AML-193 (cell line): ENCODE measurements at regions not wholly inside any gene's neighbourhood (a gene's known extent, or its start where the extent isn't known, plus 50 kb on each side); places are given as distances from the start of the nearest gene placed in this dataset.
"Not testable (repeated sequence)": the region's sequence is repeated elsewhere in the genome, so short reads cannot be mapped to it uniquely, and the experiment has no call there.

Source experiments
- DNase-seq, 2 experiments: peaks; one replicate each; lab custom pipeline; 2025; lab: John Stamatoyannopoulos, UW

DNA sequence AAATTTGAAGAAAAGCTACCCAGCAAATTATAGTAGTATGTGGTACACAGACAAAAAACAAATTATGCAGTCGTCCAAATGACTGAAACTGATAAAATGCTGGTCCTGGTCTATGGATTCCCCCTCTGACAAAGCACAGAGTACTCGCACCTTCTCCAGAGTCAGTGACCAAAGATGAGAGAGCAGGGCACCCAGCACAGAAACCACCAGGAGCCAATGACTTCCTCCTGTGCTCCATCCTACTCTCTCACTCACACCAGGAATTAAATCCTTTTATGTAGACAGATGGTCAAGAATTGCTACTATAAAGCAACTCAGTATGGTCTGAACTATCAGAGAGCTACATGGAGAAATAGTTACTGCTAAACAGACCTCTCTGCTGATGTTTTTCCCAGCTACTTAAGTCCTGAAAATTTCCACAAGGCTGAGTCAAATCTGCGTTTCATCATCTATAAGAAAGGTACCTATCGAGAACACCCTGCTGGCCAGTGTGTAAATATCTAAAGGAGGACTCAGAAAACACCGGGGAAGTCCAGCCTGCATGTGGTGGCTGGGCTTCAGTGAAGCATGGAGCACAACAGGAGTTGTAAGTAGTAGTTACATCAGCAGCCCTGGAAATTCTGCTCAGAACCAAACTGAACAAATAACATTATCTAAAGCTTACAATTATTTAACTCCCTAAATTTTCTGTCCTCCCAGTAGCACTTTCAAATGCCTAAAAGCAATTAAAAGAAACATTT, 84.5 kb upstream of the FBXO28 start:
- DNase-seq = not testable (repeated sequence)

DNA sequence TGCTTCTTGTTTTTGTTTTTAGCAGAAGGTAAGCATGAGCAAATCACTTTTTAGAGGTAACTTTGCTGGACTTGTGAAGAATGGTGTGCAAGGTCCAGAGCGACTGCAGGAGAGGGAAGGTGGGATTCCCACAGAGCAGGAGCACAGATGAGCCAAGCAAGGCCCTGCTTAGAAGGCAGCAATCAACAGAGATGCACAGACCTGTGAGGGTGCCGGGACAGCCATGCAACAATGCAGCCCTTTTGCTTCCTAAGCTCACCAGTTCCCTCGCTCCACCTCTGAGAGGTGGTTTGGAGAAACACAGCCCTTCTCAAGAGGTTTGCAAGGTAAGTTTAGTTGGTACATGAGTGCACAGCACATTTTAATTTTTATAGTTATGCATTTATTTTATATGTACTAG, 85.1 kb upstream of the FBXO28 start:
- DNase-seq = not testable (repeated sequence)

DNA sequence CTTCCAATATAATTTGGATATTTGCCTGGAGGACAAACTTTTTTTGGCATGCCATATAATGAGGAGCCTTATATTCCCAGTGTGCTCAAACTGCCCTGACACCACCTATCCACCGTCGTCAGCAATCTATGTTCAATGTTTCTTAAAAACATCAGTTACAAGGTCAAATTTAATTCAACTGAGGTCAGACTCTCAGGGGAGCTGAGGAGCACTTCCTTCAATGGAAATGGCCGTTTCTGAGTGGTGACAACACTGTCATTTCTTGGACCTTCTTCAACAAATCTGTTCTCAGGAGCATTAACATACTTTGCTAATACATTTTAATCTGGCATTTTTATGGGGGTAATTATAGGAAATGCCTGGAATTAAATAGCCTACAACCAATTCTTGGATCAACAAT, 90.8 kb upstream of the FBXO28 start:
- not testable (repeated sequence) for DNase-seq

GRCh38 chr1:224022249-224022970, 91.5 kb upstream of the FBXO28 start:
- DNase-seq = not testable (repeated sequence)

DNA sequence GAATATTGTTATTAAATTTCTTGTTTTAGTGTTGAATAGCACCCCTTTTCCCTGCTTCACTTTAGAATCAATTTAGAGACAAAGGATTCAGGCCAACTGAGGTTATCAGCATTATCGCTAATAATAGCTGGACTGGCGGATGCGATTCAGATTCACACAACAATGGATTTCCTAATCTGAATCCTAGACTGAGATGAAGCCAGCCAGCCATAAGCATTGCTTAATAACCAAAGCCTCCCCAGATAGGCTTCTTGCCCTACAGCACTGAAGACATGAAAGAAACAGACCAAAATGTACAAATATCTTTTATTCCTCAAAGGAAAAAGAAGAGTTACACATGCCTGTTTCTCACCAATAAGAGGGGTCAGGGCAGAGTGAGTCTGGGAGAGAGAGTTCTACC, 94.0 kb upstream of the FBXO28 start:
- not testable (repeated sequence) for DNase-seq

DNA sequence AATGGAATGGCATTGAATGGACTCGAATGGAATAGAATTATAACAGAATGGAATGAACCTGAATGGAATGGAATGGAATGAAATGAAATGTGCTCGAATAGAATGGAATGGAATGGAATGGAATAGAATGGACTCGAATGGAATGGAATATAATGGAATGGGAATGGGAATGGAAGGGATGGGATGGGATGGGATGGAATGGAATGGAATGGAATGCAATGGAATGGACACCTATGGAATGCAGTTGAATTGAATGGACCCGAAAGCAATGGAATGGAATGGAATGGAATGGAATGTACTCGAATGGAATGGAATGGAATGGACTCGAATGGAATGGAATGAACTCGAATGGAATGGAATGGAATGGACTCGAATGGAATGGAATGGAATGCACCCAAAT, 98.1 kb upstream of the FBXO28 start:
- DNase-seq = not testable (repeated sequence)

GRCh38 chr1:224014330-224014649, 99.6 kb upstream of the FBXO28 start:
- no peak for DNase-seq

DNA sequence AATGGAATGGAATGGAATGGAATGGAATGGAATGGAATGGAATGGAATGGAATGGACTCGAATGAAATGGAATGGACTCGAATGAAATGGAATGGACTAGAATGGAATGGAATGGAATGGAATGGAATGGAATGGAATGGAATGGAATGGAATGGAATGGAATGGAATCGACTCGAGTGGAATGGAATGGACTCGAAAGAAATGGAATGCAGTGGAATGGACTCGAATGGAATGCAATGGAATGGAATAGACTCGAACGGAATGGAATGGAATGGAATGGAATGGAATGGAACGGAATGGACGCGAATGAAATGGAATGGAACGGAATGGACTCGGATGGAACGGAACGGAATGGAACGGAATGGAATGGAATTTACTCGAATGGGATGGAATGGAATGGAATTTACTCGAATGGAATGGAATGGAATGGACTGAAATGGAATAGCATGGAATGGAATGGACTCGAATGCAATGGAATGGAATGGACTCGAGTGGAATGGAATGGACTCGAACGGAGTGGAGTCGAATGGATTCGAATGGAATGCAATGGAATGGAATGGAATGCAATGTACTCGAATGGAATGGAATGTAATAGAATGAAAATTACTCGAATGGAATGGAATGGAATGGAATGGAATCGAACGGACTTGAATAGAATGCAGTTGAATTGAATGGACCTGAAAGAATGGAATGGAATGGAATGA, 100.1 kb upstream of the FBXO28 start:
- not testable (repeated sequence) for DNase-seq

GRCh38 chr1:224012807-224013434, 101.0 kb upstream of the FBXO28 start:
- DNase-seq = not testable (repeated sequence)

DNA sequence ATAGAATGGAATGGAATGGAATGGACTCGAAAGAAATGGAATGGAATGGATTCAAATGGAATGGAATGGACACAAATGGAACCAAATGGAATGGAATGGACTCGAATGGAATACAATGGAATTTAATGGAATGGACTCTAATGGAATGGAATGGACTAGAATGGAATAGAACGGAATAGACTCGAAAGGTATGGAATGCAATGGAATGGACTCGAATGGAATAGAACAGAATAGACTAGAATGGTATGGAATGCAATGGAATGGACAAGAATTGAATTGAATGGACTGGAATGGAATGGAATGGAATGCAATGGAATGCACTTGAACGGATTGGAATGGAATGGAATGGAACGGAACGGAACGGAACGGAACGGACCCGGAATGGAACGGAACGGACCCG, 101.7 kb upstream of the FBXO28 start:
- not testable (repeated sequence) for DNase-seq

GRCh38 chr1:224011751-224012150, 102.2 kb upstream of the FBXO28 start:
- not testable (repeated sequence) for DNase-seq

DNA sequence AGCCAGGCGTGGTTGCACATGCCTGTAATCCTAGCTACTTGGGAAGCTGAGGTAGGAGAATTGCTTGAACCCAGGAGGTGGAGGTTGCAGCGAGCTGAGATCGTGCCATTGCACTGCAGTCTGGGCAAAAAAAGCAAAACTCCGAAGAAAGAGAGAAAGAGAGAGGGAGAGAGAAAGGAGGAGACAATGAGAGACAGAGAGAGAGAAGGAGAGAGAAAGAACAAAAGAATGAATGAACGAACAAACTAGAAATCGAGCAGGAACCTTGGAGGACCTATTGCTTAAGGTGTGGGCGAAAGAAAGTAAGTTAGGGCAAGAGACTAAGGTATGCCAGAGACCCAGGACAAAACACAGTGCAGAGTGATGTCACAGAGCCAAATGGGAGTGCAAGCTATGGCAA, 102.8 kb upstream of the FBXO28 start:
- not testable (repeated sequence) for DNase-seq

- DNase-seq = not testable (repeated sequence)
Observed at GRCh38 chr1:224005973-224006372, 107.9 kb upstream of the FBXO28 start.

- peak; percentile 47 to 63 for DNase-seq
Observed at GRCh38 chr1:224004552-224005315, 109.2 kb upstream of the FBXO28 start.

- DNase-seq = not testable (repeated sequence)
Observed at GRCh38 chr1:224003896-224004295, 110.0 kb upstream of the FBXO28 start.

GRCh38 chr1:224001757-224002156, 112.2 kb upstream of the FBXO28 start:
- not testable (repeated sequence) for DNase-seq

GRCh38 chr1:223999761-224000160, 114.2 kb upstream of the FBXO28 start:
- not testable (repeated sequence) for DNase-seq

GRCh38 chr1:223998676-223999455, 115.0 kb upstream of the FBXO28 start:
- DNase-seq = peak; percentile 69 to 73

DNA sequence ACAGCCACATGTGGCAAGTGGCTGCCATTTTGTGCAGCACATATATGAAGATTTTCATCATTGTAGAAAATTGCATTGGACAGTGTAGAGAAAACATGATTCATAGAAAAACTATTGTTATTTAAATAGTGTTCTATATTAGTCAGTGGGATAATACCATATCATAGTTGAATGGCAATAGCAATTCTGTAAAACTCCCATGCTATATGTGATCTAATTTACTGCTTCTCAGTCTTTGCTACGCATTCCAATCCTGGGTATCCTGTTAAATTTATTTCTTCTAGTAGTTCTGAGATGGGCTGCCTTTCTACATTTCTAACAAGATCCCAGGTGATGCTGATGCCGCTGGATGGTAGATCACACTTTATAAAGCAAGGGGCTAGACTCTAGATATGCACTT, 117.5 kb upstream of the FBXO28 start:
- DNase-seq = not testable (repeated sequence)

GRCh38 chr1:223992456-223993246, 121.3 kb upstream of the FBXO28 start:
- peak; percentile 80 to 85 for DNase-seq
